ENCODE measurements at regions not wholly inside any gene's neighbourhood (a gene's known extent, or its start where the extent isn't known, plus 50 kb on each side); places are given as distances from the start of the nearest gene placed in this dataset.
A peak's percentile ranks its signal among the peaks of the same experiment; 100 is the strongest.

DNA sequence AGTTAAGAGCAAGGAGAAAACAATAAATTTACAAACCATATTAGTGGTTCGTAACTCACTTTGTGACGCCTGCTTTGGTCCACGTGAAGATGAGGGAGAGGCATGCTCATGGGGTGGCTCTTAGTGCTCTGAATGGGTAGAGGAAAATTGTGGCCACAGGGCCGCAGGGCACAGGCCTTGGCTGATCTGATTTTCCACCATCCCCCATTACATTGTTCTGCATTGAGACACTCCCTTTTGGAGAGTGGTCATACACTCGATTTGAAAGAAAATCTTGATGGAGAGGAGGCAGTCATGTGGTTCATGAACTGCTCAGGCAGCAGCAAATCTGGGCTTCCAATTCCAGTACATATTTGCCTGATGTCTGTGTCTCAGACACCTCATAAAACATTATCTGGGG, 815.2 kb downstream of the UQCRFS1 start:
- Mint-ChIP-seq H3K9me3 (ENCODE audit: insufficient read depth) (no peaks in the 10 kb centered on the region), H3K27me3 (ENCODE audit: low read depth) (no peaks in the 10 kb centered on the region), H3K4me1 (ENCODE audit: low read depth) (peaks cover 16% of the 10 kb centered on the region), H3K4me3 (no peak overlapping the region), H3K27ac (no peak overlapping the region), H3K36me3 (ENCODE audit: low read depth) (no peaks in the 10 kb centered on the region)
- no peak for ATAC-seq
- POLR2A ChIA-PET, result interaction anchor here (0.8 kb wide), 1 partner anchor 17 kb away, joined by 3 read pairs; no protein-coding TSS in a partner anchor
- CTCF ChIA-PET, result no interaction called here
- DNase-seq, result no peak

DNA sequence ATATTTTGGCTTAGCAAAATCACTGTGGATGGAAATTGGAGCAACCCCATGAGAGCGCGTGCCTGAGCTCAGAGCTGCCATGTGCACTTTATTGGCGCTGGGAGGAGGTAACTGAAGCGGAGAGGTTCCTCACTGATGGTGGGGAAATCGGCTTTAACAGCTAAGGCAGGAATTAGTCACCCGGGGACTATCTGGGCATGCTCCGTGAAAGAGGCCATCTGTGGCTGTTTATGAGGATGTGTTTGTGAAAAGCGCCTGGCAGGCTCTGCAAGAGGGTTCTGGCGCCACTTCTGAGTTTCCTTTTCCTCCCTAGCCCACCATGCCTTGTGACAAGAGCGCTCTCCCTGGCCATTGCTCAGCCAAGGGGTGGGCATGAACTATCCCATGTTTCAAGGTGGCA, 815.6 kb downstream of the UQCRFS1 start:
- no peaks in the 10 kb centered on the region for H3K36me3 Mint-ChIP-seq (ENCODE audit: low read depth)
- ChIA-PET POLR2A (interaction anchor here (0.8 kb wide), 1 partner anchor 18 kb away, joined by 3 read pairs; no protein-coding TSS in a partner anchor), CTCF (no interaction called here)
- no peak for DNase-seq
- H3K4me1 Mint-ChIP-seq (ENCODE audit: low read depth), result peaks cover 16% of the 10 kb centered on the region
- no peaks in the 10 kb centered on the region for H3K27me3 Mint-ChIP-seq (ENCODE audit: low read depth)
- no peak overlapping the region for H3K4me3 Mint-ChIP-seq
- H3K27ac Mint-ChIP-seq, result no peak overlapping the region
- ATAC-seq, result no peak
- no peaks in the 10 kb centered on the region for H3K9me3 Mint-ChIP-seq (ENCODE audit: insufficient read depth)

DNA sequence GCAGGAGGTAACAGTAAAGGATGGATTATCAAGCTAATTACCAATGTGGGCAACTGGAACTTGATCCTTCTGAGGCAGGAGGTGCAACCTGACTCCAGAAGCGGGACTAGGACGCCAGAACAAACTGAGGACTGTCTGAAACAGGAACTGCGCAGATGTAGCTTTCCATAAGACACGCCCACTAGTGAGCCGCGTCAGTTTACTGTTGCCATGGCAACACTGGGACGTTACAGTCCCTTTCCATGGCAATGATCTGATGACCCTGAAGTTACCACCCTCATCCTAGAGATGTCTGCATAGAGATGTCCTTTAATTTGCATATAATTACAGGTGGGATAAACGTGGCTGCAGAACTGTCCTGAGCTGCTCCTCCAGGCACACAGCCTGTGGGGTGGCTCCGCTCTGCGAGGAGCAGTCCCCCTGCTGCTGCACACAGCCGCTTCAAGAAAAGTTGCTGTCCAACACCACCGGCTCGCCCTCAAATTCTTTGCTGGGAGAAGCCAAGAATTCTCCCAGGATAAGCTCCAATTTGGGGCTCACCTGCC, 816.6 kb downstream of the UQCRFS1 start:
- Mint-ChIP-seq H3K9me3 (ENCODE audit: insufficient read depth) (peaks cover 2% of the 10 kb centered on the region), H3K27me3 (ENCODE audit: low read depth) (no peaks in the 10 kb centered on the region), H3K4me1 (ENCODE audit: low read depth) (peaks cover 16% of the 10 kb centered on the region), H3K4me3 (no peak overlapping the region), H3K36me3 (ENCODE audit: low read depth) (no peaks in the 10 kb centered on the region), H3K27ac (no peak overlapping the region)
- ChIA-PET CTCF (no interaction called here), POLR2A (no interaction called here)
- no peak for DNase-seq
- ATAC-seq, result no peak

DNA sequence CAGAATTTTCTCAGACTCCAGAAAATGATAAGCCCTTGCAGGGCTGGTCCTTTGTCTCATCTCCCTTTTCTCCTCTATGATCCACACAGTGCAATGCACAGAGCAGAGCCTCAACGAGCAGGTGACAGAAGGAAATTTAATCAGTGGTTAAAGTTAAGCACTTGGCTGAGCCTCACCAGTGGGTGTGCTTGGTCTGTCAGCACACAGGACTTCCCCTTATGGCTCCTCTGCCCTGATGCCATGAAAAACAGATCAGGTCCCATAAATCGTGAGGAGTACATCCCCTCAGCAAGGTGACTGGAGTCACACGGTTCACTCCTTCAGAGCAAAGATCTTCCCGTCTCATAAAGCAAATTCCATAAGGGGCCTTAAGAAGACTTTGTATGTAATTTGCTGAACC, 818.2 kb downstream of the UQCRFS1 start:
- CTCF ChIA-PET, result no interaction called here

DNA sequence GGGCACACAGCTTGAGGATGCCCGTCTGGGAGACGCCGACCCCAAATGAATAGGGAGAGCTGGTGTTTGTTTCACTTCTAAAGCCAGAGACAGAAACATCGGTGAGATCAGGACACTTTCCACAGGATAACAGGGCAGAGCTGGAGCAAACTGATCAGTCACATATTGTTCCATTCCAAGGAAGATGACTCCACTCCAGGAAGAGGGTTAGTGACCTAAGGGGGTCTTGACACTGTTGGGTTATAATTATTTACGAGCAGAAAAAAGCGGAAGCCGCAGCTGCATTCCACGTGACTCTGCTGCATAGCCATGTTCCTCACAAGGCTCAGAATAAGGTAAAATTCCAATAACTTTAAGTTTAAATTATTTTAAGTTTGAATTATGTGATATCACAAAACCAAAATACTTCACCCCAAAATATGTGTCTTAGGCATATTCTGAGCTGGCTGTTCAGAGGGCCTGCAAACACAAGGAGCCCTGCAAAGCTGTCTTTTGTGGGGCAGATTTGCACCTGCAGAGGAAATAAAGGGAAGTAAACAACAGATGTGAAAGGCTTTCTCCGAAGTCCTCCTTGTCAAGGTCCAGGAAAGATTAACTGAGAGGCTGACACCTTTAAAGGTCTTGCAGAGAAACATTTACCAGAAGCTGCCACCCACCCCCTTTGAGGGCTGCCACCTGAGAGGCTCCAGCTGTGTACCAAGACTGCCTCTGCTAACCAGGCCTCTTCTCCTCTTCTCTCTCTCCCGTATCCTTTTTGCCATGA, 819.2 kb downstream of the UQCRFS1 start:
- H3K9me3 Mint-ChIP-seq (ENCODE audit: insufficient read depth), result peaks cover 5% of the 10 kb centered on the region
- ATAC-seq (no peak), DNase-seq (peak; percentile 19)

More for the DNA sequence above, 818.2 kb downstream of the UQCRFS1 start:
- no peak overlapping the region for H3K4me3 Mint-ChIP-seq
- no peaks in the 10 kb centered on the region for H3K27me3 Mint-ChIP-seq (ENCODE audit: low read depth)
- peaks cover 5% of the 10 kb centered on the region for H3K9me3 Mint-ChIP-seq (ENCODE audit: insufficient read depth)
- peak overlapping the region; percentile 2 for H3K27ac Mint-ChIP-seq
- no peak for DNase-seq
- no peaks in the 10 kb centered on the region for H3K36me3 Mint-ChIP-seq (ENCODE audit: low read depth)
- ATAC-seq, result no peak
- H3K4me1 Mint-ChIP-seq (ENCODE audit: low read depth), result peaks cover 16% of the 10 kb centered on the region
- POLR2A ChIA-PET, result no interaction called here

DNA sequence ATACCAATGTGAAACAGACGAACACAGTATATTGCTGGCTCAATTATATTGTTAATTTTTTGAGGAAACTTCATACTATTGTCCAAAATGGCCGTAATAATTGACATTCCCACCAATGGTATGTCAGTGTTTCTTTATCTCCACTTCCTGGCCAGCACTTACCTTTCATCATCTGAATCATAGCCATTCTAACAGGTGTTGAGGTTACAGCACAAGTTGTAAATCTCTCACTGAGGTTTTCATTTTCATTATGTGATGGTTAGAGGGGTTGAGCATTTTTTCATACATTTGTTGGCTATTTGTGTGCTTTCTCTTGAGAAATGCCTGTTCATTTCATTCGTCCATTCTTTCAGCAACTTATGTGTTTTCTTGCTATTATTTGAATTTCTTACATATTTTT, 824.0 kb downstream of the UQCRFS1 start:
- DNase-seq, result no peak
- Mint-ChIP-seq H3K4me1 (ENCODE audit: low read depth) (peaks cover 22% of the 10 kb centered on the region), H3K9me3 (ENCODE audit: insufficient read depth) (peaks cover 5% of the 10 kb centered on the region), H3K36me3 (ENCODE audit: low read depth) (no peaks in the 10 kb centered on the region), H3K27me3 (ENCODE audit: low read depth) (no peaks in the 10 kb centered on the region), H3K27ac (no peak overlapping the region), H3K4me3 (no peak overlapping the region)
- ChIA-PET CTCF (no interaction called here), POLR2A (no interaction called here)
- ATAC-seq, result no peak

More for the DNA sequence above, 819.2 kb downstream of the UQCRFS1 start:
- CTCF ChIA-PET, result no interaction called here
- peaks cover 20% of the 10 kb centered on the region for H3K4me1 Mint-ChIP-seq (ENCODE audit: low read depth)
- peak overlapping the region; percentile 48 for H3K27ac Mint-ChIP-seq
- POLR2A ChIA-PET, result no interaction called here
- no peaks in the 10 kb centered on the region for H3K27me3 Mint-ChIP-seq (ENCODE audit: low read depth)
- H3K36me3 Mint-ChIP-seq (ENCODE audit: low read depth), result no peaks in the 10 kb centered on the region
- peak overlapping the region; percentile 4 for H3K4me3 Mint-ChIP-seq

DNA sequence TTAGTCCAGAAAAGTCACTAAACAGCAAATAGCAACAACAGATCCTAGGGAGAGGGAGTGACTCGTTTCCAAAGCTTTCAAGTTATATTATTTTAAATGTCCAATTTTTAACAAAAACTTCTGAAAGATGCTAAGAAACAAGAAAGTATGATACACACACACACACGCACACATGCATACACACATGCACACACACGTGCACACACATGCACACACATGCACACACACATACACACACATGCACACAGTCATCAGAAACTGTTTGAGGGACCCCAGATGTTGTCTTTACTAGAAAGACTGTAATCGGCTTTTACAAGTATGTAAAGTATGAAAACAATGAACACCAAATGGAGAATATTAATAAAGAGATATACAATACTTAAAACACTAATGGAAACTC, 825.4 kb downstream of the UQCRFS1 start:
- no peak overlapping the region for H3K27ac Mint-ChIP-seq

DNA sequence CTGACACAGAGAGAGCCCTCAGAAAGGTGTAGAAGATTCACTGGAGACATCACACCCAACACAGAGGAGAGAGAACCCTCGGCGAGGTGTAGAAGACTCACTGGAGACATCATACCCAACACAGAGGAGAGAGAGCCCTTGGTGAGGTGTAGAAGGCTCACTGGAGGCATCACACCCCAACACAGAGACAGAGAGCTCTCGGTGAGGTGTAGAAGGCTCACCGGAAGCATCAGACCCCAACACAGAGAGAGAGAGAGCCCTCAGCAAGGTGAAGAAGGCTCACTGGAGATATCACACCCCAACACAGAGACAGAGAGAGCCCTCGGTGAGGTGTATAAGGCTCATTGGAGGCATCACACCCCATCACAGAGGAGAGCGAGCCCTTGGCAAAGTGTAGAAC, 826.5 kb downstream of the UQCRFS1 start:
- Mint-ChIP-seq H3K4me1 (ENCODE audit: low read depth) (peaks cover 17% of the 10 kb centered on the region), H3K36me3 (ENCODE audit: low read depth) (no peaks in the 10 kb centered on the region), H3K27me3 (ENCODE audit: low read depth) (no peaks in the 10 kb centered on the region), H3K27ac (peak overlapping the region; percentile 72), H3K4me3 (peak overlapping the region; percentile 53), H3K9me3 (ENCODE audit: insufficient read depth) (peaks cover 11% of the 10 kb centered on the region)
- ATAC-seq (peak; percentile 44), DNase-seq (peak; percentile 21)
- CTCF ChIA-PET, result no interaction called here
- POLR2A ChIA-PET, result no interaction called here

More for the DNA sequence above, 825.4 kb downstream of the UQCRFS1 start:
- ChIA-PET POLR2A (no interaction called here), CTCF (no interaction called here)
- DNase-seq (no peak), ATAC-seq (no peak)
- Mint-ChIP-seq H3K36me3 (ENCODE audit: low read depth) (no peaks in the 10 kb centered on the region), H3K27me3 (ENCODE audit: low read depth) (no peaks in the 10 kb centered on the region), H3K9me3 (ENCODE audit: insufficient read depth) (peaks cover 11% of the 10 kb centered on the region), H3K4me3 (no peak overlapping the region), H3K4me1 (ENCODE audit: low read depth) (peaks cover 17% of the 10 kb centered on the region)

DNA sequence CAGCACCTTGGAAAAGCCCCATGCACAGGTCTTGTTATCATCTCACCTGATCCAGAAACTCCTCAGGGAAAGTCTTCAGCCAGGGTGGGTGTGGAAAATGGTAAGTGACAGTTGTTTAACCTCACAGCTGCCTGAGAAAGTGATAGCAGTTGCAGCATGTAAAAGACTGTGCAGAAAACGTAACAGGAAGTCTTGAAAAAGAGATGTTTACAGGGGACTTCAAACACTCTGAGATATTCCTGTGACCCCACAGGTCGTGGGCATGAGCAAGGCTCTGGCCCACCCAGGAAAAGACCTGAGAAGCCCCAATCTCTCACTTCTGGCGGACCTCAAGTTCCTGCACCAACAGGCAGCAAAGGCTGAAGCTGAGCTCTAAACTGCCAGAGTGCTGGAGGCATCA, 826.9 kb downstream of the UQCRFS1 start:
- Mint-ChIP-seq H3K27ac (peak overlapping the region; percentile 72), H3K9me3 (ENCODE audit: insufficient read depth) (peaks cover 7% of the 10 kb centered on the region), H3K4me3 (peak overlapping the region; percentile 53), H3K36me3 (ENCODE audit: low read depth) (no peaks in the 10 kb centered on the region), H3K4me1 (ENCODE audit: low read depth) (peaks cover 17% of the 10 kb centered on the region), H3K27me3 (ENCODE audit: low read depth) (no peaks in the 10 kb centered on the region)
- ATAC-seq (peak; percentile 33), DNase-seq (no peak)
- ChIA-PET POLR2A (no interaction called here), CTCF (no interaction called here)

DNA sequence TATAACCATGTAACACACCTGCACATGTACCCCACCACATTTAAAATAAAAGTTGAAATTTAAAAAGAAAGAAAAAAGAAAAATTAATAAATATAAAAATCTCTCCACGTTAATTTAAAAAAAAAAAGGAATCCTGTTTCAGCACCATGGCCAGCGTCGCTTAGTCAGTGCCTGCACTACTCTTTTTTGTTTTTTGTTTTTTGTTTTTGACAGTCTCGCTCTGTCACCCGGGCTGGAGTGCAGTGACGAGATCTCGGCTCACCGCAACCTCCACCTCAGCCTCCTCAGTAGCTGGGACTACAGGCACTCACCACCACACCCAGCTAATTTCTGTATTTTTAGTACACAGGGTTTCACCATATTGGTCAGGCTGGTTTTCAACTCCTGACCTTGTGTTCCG, 835.9 kb downstream of the UQCRFS1 start:
- H3K27ac Mint-ChIP-seq, result no peak overlapping the region
- H3K27me3 Mint-ChIP-seq (ENCODE audit: low read depth), result no peaks in the 10 kb centered on the region
- POLR2A ChIA-PET, result no interaction called here
- H3K36me3 Mint-ChIP-seq (ENCODE audit: low read depth), result no peaks in the 10 kb centered on the region
- H3K4me1 Mint-ChIP-seq (ENCODE audit: low read depth), result no peaks in the 10 kb centered on the region
- no peaks in the 10 kb centered on the region for H3K9me3 Mint-ChIP-seq (ENCODE audit: insufficient read depth)
- H3K4me3 Mint-ChIP-seq, result no peak overlapping the region
- DNase-seq (no peak), ATAC-seq (no peak)
- CTCF ChIA-PET, result no interaction called here

DNA sequence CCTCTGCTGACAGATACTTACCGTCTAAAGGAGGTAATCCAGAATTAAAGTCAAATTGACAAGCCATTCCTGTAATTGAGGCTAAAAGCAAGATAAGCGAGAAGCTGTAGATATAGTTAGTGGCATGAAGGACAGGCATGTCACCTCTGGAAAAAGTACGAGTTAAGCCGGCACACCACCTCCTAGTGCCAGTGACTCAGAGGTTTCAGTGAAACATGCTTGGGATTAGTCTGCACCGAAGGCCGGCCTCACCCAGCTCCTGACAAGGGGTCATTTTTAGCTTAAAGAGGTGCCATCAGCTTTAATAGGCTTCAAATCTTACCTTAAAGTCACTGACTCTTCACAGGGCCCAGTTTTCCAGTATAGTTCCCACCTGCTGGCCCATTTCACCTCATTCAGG, 838.0 kb downstream of the UQCRFS1 start:
- Mint-ChIP-seq H3K36me3 (ENCODE audit: low read depth) (no peaks in the 10 kb centered on the region), H3K9me3 (ENCODE audit: insufficient read depth) (no peaks in the 10 kb centered on the region), H3K27ac (no peak overlapping the region), H3K4me3 (no peak overlapping the region), H3K27me3 (ENCODE audit: low read depth) (no peaks in the 10 kb centered on the region), H3K4me1 (ENCODE audit: low read depth) (no peaks in the 10 kb centered on the region)
- ATAC-seq (no peak), DNase-seq (no peak)
- ChIA-PET CTCF (no interaction called here), POLR2A (no interaction called here)

DNA sequence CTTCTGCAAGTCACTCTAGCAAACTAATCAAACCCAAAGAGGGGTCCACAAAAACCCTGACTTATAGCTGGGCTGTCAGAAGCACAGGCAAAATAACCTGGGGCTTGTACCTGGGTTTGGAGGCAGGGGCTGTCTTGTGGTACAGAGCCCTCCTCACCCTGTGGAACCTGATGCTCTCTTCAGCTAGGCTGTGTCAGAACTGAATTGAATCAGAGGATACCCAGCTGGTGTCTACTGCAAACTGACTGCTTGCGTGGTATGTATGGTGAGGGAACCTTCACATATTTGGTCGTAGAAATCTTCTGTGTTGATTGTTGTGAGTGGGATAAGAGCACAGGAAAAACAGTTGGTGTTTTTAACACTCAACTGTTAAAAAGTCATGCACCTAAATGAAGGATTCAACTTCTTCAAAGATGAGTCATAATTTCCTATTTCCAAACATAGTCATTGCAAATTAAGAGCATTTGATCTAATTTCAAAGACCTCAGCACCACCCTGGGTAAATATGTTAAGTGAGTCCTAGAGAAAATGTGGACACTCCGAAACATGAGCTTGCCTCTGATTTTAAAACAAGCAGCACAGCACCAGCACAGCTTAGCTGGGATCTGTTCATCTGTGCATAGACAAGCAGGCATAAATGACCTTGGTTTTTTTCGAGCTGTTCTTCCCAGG, 840.2 kb downstream of the UQCRFS1 start:
- no peaks in the 10 kb centered on the region for H3K36me3 Mint-ChIP-seq (ENCODE audit: low read depth)
- ATAC-seq (no peak), DNase-seq (no peak)
- H3K4me3 Mint-ChIP-seq, result no peak overlapping the region
- POLR2A ChIA-PET, result no interaction called here
- peaks cover 4% of the 10 kb centered on the region for H3K9me3 Mint-ChIP-seq (ENCODE audit: insufficient read depth)
- no peaks in the 10 kb centered on the region for H3K4me1 Mint-ChIP-seq (ENCODE audit: low read depth)
- no peak overlapping the region for H3K27ac Mint-ChIP-seq
- H3K27me3 Mint-ChIP-seq (ENCODE audit: low read depth), result no peaks in the 10 kb centered on the region
- CTCF ChIA-PET, result no interaction called here

Measured in activated CD8-positive, alpha-beta T cell treated with anti-CD3 and anti-CD28 coated beads, Interleukin-2, amount 10 ng/mL, durations not matched to agents 7 days and 5 days (primary cell).